Neural cell (in vitro differentiated cells): ENCODE measurements at regions not wholly inside any gene's neighbourhood (a gene's known extent, or its start where the extent isn't known, plus 50 kb on each side); places are given as distances from the start of the nearest gene placed in this dataset.

Experiments
- CTCF ChIP-seq: fragments of 450-650 bp; IDR thresholded peaks from 2 replicates; pipeline ENCODE4 v1.5.1; 2014; ENCODE audit warnings: antibody characterized with exemption, mild to moderate bottlenecking, moderate library complexity; ENCODE audit not compliant: poor library complexity, severe bottlenecking
- EZH2 ChIP-seq: fragments of 200-600, 300-800 bp; shearing (Covaris generic), sonication (generic); IDR thresholded peaks from 2 replicates; pipeline ENCODE4 v1.6.1; 2014; ENCODE audit warnings: antibody characterized with exemption, low read length, borderline replicate concordance, mild to moderate bottlenecking; ENCODE audit not compliant: insufficient read depth, poor library complexity, severe bottlenecking
- MXI1 ChIP-seq: fragments of 450-650 bp; conservative IDR thresholded peaks from 2 replicates; pipeline ENCODE4 v1.6.1; 2014; ENCODE audit warnings: antibody characterized with exemption, mild to moderate bottlenecking; ENCODE audit not compliant: poor library complexity, severe bottlenecking
- REST ChIP-seq: IDR thresholded peaks from 2 replicates; pipeline ENCODE4 v1.6.1; 2012; ENCODE audit warnings: borderline replicate concordance
- TAF1 ChIP-seq: IDR thresholded peaks from 2 replicates; pipeline ENCODE4 v1.6.1; 2012; ENCODE audit warnings: low read depth

- TF ChIP-seq MXI1, result no peak
- no peak for TF ChIP-seq CTCF
- TF ChIP-seq EZH2, result no peak
- no peak for TF ChIP-seq REST
- no peak for TF ChIP-seq TAF1
Measured at GRCh38 chr12:78284417-78284816, 453.7 kb downstream of the NAV3 start.
